Iris pigment epithelial cell (primary cell): ENCODE measurements at regions not wholly inside any gene's neighbourhood (a gene's known extent, or its start where the extent isn't known, plus 50 kb on each side); places are given as distances from the start of the nearest gene placed in this dataset.

Experiments
- DNase-seq: peaks from one replicate; pipeline ENCODE4 v3.0.0-alpha.2; 2011; ENCODE audit warnings: low read depth

DNA sequence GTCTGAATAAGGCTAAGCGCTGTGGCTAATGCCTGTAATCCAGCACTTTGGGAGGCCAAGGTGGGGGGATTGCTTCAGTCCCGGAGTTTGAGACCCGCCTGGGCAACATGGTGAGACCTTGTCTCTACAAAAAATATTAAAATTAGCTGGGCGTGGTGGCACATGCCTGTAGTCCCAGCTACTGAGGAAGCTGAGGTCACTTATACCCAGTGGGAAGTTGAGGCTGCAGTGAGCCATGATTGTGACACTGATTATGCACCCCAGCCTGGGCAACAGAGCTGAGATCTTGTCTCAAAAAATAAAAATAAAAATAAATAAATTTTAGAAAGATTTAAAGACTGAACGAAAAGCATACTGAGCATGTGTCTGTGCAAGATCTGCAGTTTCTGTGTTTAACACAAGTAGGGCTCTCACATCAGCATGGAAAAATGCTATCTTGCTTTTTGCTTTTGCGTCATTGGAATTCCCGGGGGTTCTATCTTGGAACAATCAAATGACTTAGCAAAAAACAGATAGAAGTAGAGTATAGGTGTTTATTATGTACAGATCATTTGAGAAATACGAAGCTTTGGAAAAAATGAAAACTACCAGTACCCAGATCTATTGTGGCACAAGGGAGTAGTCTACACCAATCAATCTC is 161.9 kb downstream of the CAPZA3 start:
- no peak for DNase-seq

DNA sequence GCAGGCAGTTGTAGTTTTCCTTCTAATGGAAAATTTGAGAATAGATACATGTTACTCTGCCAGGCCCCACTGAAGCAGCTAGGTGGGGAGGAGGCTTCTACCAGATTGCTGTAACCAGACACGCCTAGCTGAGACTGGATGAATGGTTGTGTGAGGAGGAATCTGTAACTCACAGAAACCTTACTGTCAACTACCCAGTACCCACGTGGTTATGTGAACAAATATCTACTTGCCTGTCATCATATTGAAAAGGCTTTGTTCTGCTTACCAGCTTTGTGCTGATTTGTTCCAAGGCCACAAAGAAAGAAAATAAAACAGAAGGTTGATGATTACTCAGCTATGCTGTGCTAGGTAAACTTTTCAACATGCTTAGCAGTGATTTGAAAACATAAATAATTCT is 167.2 kb downstream of the CAPZA3 start:
- no peak for DNase-seq

DNA sequence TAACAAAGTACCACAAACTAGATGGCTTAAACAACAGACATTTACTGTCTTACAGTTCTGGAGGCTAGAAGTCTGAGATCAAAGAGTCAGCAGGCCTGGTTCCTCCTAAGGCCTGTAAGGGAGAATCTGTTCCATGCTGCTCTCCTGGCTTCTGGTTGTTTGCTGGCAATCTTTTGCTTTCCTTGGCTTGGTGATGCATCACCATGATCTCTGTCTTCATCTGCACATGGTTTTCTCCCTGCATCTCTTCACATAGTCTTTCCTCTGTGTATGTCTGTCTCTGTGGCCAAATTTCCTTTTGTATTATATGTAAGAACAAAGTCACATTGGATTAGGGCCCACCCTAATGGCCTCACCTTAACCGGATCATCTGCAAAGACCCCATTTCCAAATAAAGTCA is 168.5 kb downstream of the CAPZA3 start:
- no peak for DNase-seq

GRCh38 chr12:18907127-18907526 is 169.2 kb downstream of the CAPZA3 start:
- no peak for DNase-seq

GRCh38 chr12:18907728-18908127 is 169.8 kb downstream of the CAPZA3 start:
- DNase-seq = no peak

DNA sequence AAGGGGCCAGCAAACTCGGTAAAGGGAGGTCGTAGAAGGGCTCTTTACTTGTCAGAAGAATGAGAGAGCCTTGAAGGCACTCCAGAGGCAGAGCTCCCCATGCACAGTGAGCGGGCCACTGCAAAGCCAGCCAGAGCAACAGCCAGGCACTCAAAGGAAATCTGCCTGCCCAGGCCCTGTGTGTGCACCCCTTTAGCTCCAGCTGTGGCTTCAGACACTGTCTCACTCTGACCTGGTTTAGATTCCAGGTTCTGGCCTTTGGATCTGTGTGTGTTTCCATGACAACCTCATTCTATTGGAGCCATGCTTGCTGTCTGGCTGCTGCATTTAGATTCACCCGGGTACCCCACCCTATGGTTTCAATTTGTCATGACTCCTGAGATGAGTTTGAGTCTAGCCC is 170.3 kb downstream of the CAPZA3 start:
- DNase-seq = no peak

GRCh38 chr12:18919871-18920511 is 182.1 kb downstream of the CAPZA3 start:
- no peak for DNase-seq

- DNase-seq = no peak
Measured at GRCh38 chr12:18922851-18923250, 184.9 kb downstream of the CAPZA3 start.

DNA sequence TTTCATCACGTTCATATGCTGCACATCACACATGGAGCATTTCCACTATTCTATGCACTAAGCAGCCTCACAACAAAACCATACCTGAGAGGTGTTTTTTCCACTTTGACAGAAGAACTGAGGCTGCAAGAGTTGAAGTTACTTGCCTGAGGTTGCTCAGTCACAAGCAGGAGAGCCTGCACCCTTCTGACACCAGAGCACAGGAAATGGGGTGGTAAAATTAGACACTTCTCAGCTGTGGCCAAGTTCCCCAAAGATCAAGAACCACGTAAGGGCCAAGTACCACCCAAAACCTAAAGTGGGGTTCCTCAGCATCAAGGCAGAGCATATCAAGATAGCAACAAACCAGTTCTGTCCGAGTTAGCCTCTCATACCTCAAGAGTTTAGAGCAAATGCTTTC is 185.8 kb downstream of the CAPZA3 start:
- DNase-seq = no peak

GRCh38 chr12:18926188-18926587 is 188.3 kb downstream of the CAPZA3 start:
- no peak for DNase-seq

DNA sequence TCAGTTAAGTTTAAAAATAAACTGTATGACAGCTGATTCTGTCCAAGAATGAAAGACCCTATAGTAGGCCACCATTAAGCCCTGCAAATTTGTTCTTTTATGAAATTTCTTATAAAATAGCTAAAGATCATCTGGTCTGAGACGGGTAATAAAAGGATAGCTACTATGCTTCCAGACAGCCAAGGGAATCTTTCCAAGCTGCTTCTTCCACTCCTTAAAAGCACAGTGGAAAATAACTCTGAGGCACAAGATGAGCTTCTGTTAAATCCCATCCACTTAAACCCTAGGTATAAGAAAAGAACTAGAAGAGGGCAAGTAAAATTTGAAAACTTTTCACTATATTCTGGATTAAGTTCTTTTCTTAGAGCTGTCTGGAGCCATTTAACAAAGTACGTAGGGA is 194.3 kb downstream of the CAPZA3 start:
- DNase-seq = no peak

DNA sequence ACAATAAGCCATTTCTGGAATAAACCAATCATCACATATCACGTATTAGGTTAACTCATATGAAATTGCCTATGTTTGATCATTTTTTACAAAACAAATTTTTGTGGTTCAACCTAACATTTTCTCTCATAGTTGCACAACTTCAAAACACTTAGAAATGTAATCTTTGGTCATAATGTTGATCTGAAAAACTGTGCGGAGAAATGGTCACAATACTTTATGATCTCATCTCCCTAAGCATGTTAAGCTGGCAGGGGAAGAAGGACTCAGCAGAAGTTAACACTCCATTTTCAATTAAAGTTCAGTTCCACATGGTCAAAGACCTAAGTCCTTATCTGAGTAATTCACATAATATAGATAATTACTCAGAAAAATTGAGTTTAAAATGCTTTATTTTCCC is 194.8 kb downstream of the CAPZA3 start:
- DNase-seq = peak; percentile 5

DNA sequence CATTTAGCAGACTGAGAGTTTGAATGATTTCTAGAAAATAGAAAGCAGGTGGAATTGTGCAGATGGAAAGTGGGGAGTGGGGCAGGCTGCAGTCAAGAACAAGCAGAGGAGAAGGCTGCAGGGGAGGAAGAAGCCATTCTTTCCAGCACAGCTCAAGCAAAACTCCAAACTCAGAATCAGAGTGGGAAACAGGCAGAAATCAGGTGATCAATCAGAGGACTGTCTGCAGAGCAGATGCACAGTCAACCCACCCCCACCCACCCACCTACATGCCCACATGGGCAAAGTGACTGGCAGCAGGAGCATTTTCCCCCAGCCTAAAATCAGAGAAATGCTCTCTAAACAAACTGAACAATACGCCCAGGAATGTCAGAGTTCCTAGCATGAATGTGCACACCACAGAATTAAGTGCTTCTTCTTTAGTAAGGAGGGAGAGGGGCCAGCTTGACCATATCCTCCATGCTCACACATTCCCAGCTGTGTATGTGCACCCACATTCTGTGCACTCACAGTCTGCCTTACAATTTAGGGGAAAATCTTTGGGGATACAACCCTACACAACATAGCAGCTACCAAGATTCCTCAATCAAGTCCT is 194.1 kb upstream of the PLEKHA5 start:
- peak; percentile 1 for DNase-seq

- no peak for DNase-seq
Measured at GRCh38 chr12:18939051-18939450, 190.5 kb upstream of the PLEKHA5 start.

- no peak for DNase-seq
Measured at GRCh38 chr12:18942669-18943068, 186.9 kb upstream of the PLEKHA5 start.

- no peak for DNase-seq
Measured at GRCh38 chr12:18943200-18943599, 186.3 kb upstream of the PLEKHA5 start.

GRCh38 chr12:18946106-18946505 is 183.4 kb upstream of the PLEKHA5 start:
- DNase-seq = no peak

- DNase-seq = no peak
Measured at GRCh38 chr12:18951218-18951617, 178.3 kb upstream of the PLEKHA5 start.

DNA sequence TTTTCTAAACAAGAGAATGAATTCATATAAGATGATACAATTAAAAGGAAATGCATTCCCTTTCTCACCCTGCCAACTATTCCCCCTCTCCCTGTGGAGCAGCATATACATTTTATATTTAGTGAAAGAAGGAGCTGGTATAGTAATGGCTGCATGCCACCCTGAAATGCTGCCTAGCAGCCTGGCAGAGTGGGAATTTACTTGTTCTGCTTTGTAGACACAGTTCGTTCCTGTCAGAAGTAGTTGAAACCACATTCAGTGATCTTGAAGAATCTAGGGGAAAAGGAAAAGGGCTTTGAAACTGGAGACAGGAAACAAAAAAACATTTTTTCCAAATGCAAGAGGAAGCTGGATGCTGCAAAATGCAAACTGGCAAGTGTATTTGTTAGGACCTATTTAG is 176.0 kb upstream of the PLEKHA5 start:
- DNase-seq = no peak

- no peak for DNase-seq
Measured at GRCh38 chr12:18955594-18955993, 173.9 kb upstream of the PLEKHA5 start.

- DNase-seq = no peak
Measured at GRCh38 chr12:18965203-18965602, 164.3 kb upstream of the PLEKHA5 start.

DNA sequence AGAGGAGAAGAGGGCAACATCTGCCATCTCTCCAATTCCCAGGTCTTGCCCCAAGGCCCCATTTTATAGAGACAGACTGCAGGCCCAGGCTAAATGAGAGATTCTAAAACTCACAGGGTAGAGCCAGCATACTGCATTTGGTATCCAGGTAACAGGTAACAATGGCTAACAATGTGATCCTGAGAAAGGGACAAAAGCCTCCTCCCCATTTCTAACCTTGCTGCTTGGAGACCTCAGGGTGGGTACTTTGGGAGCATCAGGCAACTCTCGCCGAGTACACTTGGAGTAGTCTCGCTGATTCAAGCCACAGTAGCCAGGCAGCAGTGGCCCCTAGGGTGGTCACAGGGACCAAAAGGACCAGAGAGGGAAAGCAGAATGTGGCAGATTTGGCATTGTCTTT is 162.6 kb upstream of the PLEKHA5 start:
- no peak for DNase-seq

DNA sequence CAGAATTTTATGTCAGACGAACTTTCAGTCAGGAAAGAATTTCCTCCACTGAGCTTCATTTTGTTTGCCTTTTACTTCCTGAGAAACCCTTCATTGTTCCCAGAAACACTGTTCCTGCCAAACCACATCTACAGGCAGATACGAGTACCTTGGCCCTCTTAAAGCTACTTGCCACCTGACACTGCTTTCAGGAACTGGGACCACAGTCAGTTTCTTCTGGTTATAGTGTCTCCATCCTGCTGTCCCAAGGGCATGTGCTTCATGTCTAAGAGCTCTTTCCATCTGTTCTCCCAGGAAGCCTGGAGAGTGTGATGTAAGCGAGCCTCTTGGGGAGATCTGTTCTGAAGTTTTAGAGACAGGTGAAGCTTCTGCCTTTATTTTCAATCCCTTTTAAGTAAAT is 161.7 kb upstream of the PLEKHA5 start:
- no peak for DNase-seq

DNA sequence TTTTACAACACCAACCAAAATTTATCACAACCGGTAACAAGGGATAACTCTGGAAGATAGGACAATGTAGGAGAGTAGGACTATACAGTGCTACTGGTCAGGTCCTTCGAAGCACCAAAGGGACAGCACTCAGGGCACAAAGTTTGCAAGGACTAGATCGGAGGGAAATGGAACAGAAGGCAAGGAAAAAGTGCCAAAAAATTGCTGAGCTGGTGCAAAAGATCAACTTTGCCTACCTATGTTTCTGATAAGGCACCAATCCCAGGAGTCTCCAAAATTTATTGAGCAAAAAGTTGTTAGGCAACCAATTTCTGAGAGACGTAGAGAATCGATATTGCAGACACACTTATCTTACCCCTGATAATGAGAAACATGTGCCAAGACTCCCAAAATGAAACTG is 160.0 kb upstream of the PLEKHA5 start:
- DNase-seq = no peak
